Keratinocyte (primary cell): ENCODE measurements at regions not wholly inside any gene's neighbourhood (a gene's known extent, or its start where the extent isn't known, plus 50 kb on each side); places are given as distances from the start of the nearest gene placed in this dataset.
"Not testable (repeated sequence)": the region's sequence is repeated elsewhere in the genome, so short reads cannot be mapped to it uniquely, and the experiment has no call there.

Source experiments
- EZH2 ChIP-seq: IDR thresholded peaks from one replicate; pipeline ENCODE4 v1.6.1; 2012; ENCODE audit warnings: inconsistent platforms, mild to moderate bottlenecking, low read length, moderate library complexity
- TF ChIP-seq, protein P1 (sequence below), 3 experiments: IDR thresholded peaks in 1 of 3; conservative IDR thresholded peaks in 1 of 3; optimal IDR thresholded peaks in 1 of 3; 2 replicates in 2 of 3; 3 replicates in 1 of 3; pipeline versions ENCODE3 to v1.5.1; 2011; ENCODE audit warnings: low read length in 3 of 3, mild to moderate bottlenecking in 3 of 3, moderate library complexity in 2 of 3, control low read depth in 1 of 3, inconsistent platforms in 1 of 3; ENCODE audit not compliant: insufficient read depth in 2 of 3; ENCODE audit errors: extremely low read depth in 1 of 3

DNA sequence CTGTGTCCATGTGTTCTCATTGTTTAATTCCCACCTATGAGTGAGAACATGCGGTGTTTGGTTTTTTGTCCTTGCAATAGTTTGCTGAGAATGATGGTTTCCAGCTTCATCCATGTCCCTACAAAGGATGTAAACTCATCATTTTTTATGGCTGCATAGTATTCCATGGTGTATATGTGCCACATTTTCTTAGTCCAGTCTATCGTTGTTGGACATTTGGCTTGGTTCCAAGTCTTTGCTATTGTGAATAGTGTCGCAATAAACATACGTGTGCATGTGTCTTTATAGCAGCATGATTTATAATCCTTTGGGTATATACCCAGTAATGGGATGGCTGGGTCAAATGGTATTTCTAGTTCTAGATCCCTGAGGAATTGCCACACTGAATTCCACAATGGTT is 114.2 kb upstream of the ZNF195 start:
- TF ChIP-seq, protein P1, sequence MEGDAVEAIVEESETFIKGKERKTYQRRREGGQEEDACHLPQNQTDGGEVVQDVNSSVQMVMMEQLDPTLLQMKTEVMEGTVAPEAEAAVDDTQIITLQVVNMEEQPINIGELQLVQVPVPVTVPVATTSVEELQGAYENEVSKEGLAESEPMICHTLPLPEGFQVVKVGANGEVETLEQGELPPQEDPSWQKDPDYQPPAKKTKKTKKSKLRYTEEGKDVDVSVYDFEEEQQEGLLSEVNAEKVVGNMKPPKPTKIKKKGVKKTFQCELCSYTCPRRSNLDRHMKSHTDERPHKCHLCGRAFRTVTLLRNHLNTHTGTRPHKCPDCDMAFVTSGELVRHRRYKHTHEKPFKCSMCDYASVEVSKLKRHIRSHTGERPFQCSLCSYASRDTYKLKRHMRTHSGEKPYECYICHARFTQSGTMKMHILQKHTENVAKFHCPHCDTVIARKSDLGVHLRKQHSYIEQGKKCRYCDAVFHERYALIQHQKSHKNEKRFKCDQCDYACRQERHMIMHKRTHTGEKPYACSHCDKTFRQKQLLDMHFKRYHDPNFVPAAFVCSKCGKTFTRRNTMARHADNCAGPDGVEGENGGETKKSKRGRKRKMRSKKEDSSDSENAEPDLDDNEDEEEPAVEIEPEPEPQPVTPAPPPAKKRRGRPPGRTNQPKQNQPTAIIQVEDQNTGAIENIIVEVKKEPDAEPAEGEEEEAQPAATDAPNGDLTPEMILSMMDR (optimal IDR thresholded peaks at IDR 0.05 in 1 of 3, IDR thresholded peaks at IDR 0.05 in 1 of 3, conservative IDR thresholded peaks at IDR 0.05 in 1 of 3; ENCODE audit: extremely low read depth in 1 of 3, insufficient read depth in 2 of 3, low read length in 3 of 3), result not testable (repeated sequence)
- not testable (repeated sequence) for TF ChIP-seq EZH2
